Memory B cell (primary cell): ENCODE measurements at regions not wholly inside any gene's neighbourhood (a gene's known extent, or its start where the extent isn't known, plus 50 kb on each side); places are given as distances from the start of the nearest gene placed in this dataset.

ENCODE experiments used
- ATAC-seq: fragments of 150-1000 bp; cut with Tn5 transposase; 2 replicates; pipeline ENCODE4 v1.10.0; 2021; ENCODE audit warnings: low read depth, mild to moderate bottlenecking, moderate library complexity
- DNase-seq, 2 donors: peaks; one replicate each; pipeline ENCODE4 v3.0.0; 2022; ENCODE audit warnings: low spot score in 2 of 2
- H3K27ac Mint-ChIP-seq: one replicate; pipeline ENCODE4 v1.8.0; 2022; ENCODE audit warnings: mild to moderate bottlenecking, moderate library complexity, mixed read lengths
- H3K27me3 Mint-ChIP-seq: one replicate; pipeline ENCODE4 v1.8.0; 2022; ENCODE audit warnings: mixed read lengths
- H3K36me3 Mint-ChIP-seq: one replicate; pipeline ENCODE4 v1.8.0; 2022; ENCODE audit warnings: mild to moderate bottlenecking, mixed read lengths
- H3K4me1 Mint-ChIP-seq: one replicate; pipeline ENCODE4 v1.8.0; 2022; ENCODE audit warnings: mixed read lengths
- H3K4me3 Mint-ChIP-seq: one replicate; pipeline ENCODE4 v1.8.0; 2022; ENCODE audit warnings: mild to moderate bottlenecking, moderate library complexity, mixed read lengths
- H3K9me3 Mint-ChIP-seq: one replicate; pipeline ENCODE4 v1.8.0; 2022; ENCODE audit warnings: mixed read lengths

GRCh38 chr15:31151301-31152233, 50.0 kb upstream of the TRPM1 start:
- H3K36me3 Mint-ChIP-seq: no peaks in the 10 kb centered on the region
- ATAC-seq (no peak), DNase-seq (no peak)
- H3K4me1 Mint-ChIP-seq: no peaks in the 10 kb centered on the region
- H3K4me3 Mint-ChIP-seq: no peak overlapping the region
- peaks cover 2% of the 10 kb centered on the region for H3K27me3 Mint-ChIP-seq
- H3K27ac Mint-ChIP-seq: no peak overlapping the region
- H3K9me3 Mint-ChIP-seq: no peaks in the 10 kb centered on the region

GRCh38 chr15:31153531-31153930, 52.0 kb upstream of the TRPM1 start:
- no peak overlapping the region for H3K27ac Mint-ChIP-seq
- H3K9me3 Mint-ChIP-seq: no peaks in the 10 kb centered on the region
- H3K4me1 Mint-ChIP-seq: no peaks in the 10 kb centered on the region
- H3K36me3 Mint-ChIP-seq: no peaks in the 10 kb centered on the region
- H3K4me3 Mint-ChIP-seq: no peak overlapping the region
- DNase-seq (no peak), ATAC-seq (no peak)
- H3K27me3 Mint-ChIP-seq: peaks cover 2% of the 10 kb centered on the region

GRCh38 chr15:31155151-31155550, 53.6 kb upstream of the TRPM1 start:
- Mint-ChIP-seq H3K4me1 (no peaks in the 10 kb centered on the region), H3K4me3 (no peak overlapping the region), H3K36me3 (no peaks in the 10 kb centered on the region), H3K27ac (no peak overlapping the region), H3K27me3 (peaks cover 4% of the 10 kb centered on the region), H3K9me3 (no peaks in the 10 kb centered on the region)
- ATAC-seq: no peak
- DNase-seq: no peak

GRCh38 chr15:31156226-31156625, 54.7 kb upstream of the TRPM1 start:
- Mint-ChIP-seq H3K27ac (no peak overlapping the region), H3K4me3 (no peak overlapping the region), H3K36me3 (no peaks in the 10 kb centered on the region), H3K9me3 (no peaks in the 10 kb centered on the region), H3K4me1 (no peaks in the 10 kb centered on the region), H3K27me3 (peaks cover 7% of the 10 kb centered on the region)
- ATAC-seq (no peak), DNase-seq (no peak)

GRCh38 chr15:31156808-31157207, 55.3 kb upstream of the TRPM1 start:
- no peak for DNase-seq
- Mint-ChIP-seq H3K27me3 (peaks cover 5% of the 10 kb centered on the region), H3K9me3 (no peaks in the 10 kb centered on the region), H3K27ac (no peak overlapping the region), H3K36me3 (no peaks in the 10 kb centered on the region), H3K4me1 (no peaks in the 10 kb centered on the region), H3K4me3 (no peak overlapping the region)
- ATAC-seq: no peak

- no peaks in the 10 kb centered on the region for H3K9me3 Mint-ChIP-seq
- no peaks in the 10 kb centered on the region for H3K36me3 Mint-ChIP-seq
- DNase-seq (no peak), ATAC-seq (no peak)
- H3K4me3 Mint-ChIP-seq: no peak overlapping the region
- no peaks in the 10 kb centered on the region for H3K4me1 Mint-ChIP-seq
- H3K27ac Mint-ChIP-seq: no peak overlapping the region
- peaks cover 8% of the 10 kb centered on the region for H3K27me3 Mint-ChIP-seq
Measured at GRCh38 chr15:31157644-31158069, 56.1 kb upstream of the TRPM1 start.

- no peak overlapping the region for H3K4me3 Mint-ChIP-seq
- peaks cover 18% of the 10 kb centered on the region for H3K27me3 Mint-ChIP-seq
- no peak overlapping the region for H3K27ac Mint-ChIP-seq
- ATAC-seq (no peak), DNase-seq (no peak)
- H3K9me3 Mint-ChIP-seq: no peaks in the 10 kb centered on the region
- no peaks in the 10 kb centered on the region for H3K4me1 Mint-ChIP-seq
- no peaks in the 10 kb centered on the region for H3K36me3 Mint-ChIP-seq
Measured at GRCh38 chr15:31158858-31159569, 57.5 kb upstream of the TRPM1 start.

GRCh38 chr15:31159837-31160236, 58.3 kb upstream of the TRPM1 start:
- H3K36me3 Mint-ChIP-seq: no peaks in the 10 kb centered on the region
- ATAC-seq: no peak
- H3K4me1 Mint-ChIP-seq: no peaks in the 10 kb centered on the region

GRCh38 chr15:31160297-31160696, 58.8 kb upstream of the TRPM1 start:
- DNase-seq: no peak

More at GRCh38 chr15:31159837-31160236, 58.3 kb upstream of the TRPM1 start:
- Mint-ChIP-seq H3K27ac (no peak overlapping the region), H3K4me3 (no peak overlapping the region), H3K27me3 (peaks cover 18% of the 10 kb centered on the region), H3K9me3 (no peaks in the 10 kb centered on the region)
- DNase-seq: no peak

GRCh38 chr15:31160740-31161495, 59.4 kb upstream of the TRPM1 start:
- no peaks in the 10 kb centered on the region for H3K9me3 Mint-ChIP-seq
- H3K4me3 Mint-ChIP-seq: no peak overlapping the region
- no peak overlapping the region for H3K27ac Mint-ChIP-seq
- no peak for DNase-seq
- no peaks in the 10 kb centered on the region for H3K36me3 Mint-ChIP-seq
- H3K27me3 Mint-ChIP-seq: peaks cover 18% of the 10 kb centered on the region
- ATAC-seq: no peak
- no peaks in the 10 kb centered on the region for H3K4me1 Mint-ChIP-seq

More at GRCh38 chr15:31160297-31160696, 58.8 kb upstream of the TRPM1 start:
- Mint-ChIP-seq H3K9me3 (no peaks in the 10 kb centered on the region), H3K36me3 (no peaks in the 10 kb centered on the region), H3K27ac (no peak overlapping the region), H3K27me3 (peaks cover 18% of the 10 kb centered on the region), H3K4me1 (no peaks in the 10 kb centered on the region), H3K4me3 (no peak overlapping the region)
- ATAC-seq: no peak

- DNase-seq (no peak), ATAC-seq (no peak)
- no peaks in the 10 kb centered on the region for H3K9me3 Mint-ChIP-seq
- H3K4me3 Mint-ChIP-seq: no peak overlapping the region
- H3K27ac Mint-ChIP-seq: no peak overlapping the region
- H3K36me3 Mint-ChIP-seq: no peaks in the 10 kb centered on the region
- peaks cover 21% of the 10 kb centered on the region for H3K27me3 Mint-ChIP-seq
- no peaks in the 10 kb centered on the region for H3K4me1 Mint-ChIP-seq
Measured at GRCh38 chr15:31161951-31162350, 60.4 kb upstream of the TRPM1 start.

- no peak for ATAC-seq
- no peak for DNase-seq
- H3K27ac Mint-ChIP-seq: no peak overlapping the region
Measured at GRCh38 chr15:31162721-31163510, 61.4 kb upstream of the TRPM1 start.

GRCh38 chr15:31163769-31164572, 62.4 kb upstream of the TRPM1 start:
- Mint-ChIP-seq H3K27me3 (peaks cover 23% of the 10 kb centered on the region), H3K4me3 (no peak overlapping the region), H3K9me3 (no peaks in the 10 kb centered on the region), H3K27ac (no peak overlapping the region), H3K4me1 (peaks cover 3% of the 10 kb centered on the region), H3K36me3 (no peaks in the 10 kb centered on the region)
- DNase-seq (no peak), ATAC-seq (no peak)

More at GRCh38 chr15:31162721-31163510, 61.4 kb upstream of the TRPM1 start:
- Mint-ChIP-seq H3K27me3 (peaks cover 21% of the 10 kb centered on the region), H3K36me3 (no peaks in the 10 kb centered on the region), H3K4me3 (no peak overlapping the region), H3K4me1 (peaks cover under 1% of the 10 kb centered on the region), H3K9me3 (no peaks in the 10 kb centered on the region)
